Ovary (tissue), 7 donors: ENCODE measurements at regions not wholly inside any gene's neighbourhood (a gene's known extent, or its start where the extent isn't known, plus 50 kb on each side); places are given as distances from the start of the nearest gene placed in this dataset.

Source experiments
- DNase-seq, 5 donors: peaks; one replicate each; pipeline ENCODE4 v3.0.0-alpha.2; 2019 to 2020
- H3K27ac ChIP-seq, 2 donors: fragments of 200-600 bp; one replicate each; pipeline versions ENCODE4 v1.5.1 to v1.8.0; 2019 to 2022
- H3K27me3 ChIP-seq: fragments of 200-600 bp; one replicate; pipeline ENCODE4 v1.8.0; 2022
- H3K36me3 ChIP-seq: fragments of 200-600 bp; sonication (generic); one replicate; pipeline ENCODE4 v1.5.1; 2019
- H3K4me1 ChIP-seq: one replicate; pipeline ENCODE4 v1.8.1; 2013; ENCODE audit warnings: mild to moderate bottlenecking, moderate library complexity; ENCODE audit not compliant: insufficient read depth
- H3K4me3 ChIP-seq: fragments of 200-600 bp; sonication (generic); one replicate; pipeline ENCODE4 v1.5.1; 2017
- H3K9me3 ChIP-seq, 2 donors: fragments of 200-600 bp in 1 of 2; sonication (generic) in 1 of 2; one replicate each; pipeline versions ENCODE4 v1.5.1 to v1.8.1; 2013 to 2019; ENCODE audit warnings: mild to moderate bottlenecking in 1 of 2, moderate library complexity in 1 of 2
- CTCF ChIP-seq, 3 donors: fragments of 450-650 bp in 2 of 3; fragments of 200-600 bp in 1 of 3; IDR thresholded peaks; one replicate each; pipeline versions ENCODE4 v1.5.1 to v1.8.0; 2016 to 2022; ENCODE audit warnings: antibody characterized with exemption in 3 of 3, mild to moderate bottlenecking in 1 of 3
- EP300 ChIP-seq: sonication (generic); formaldehyde crosslinking; IDR thresholded peaks from one replicate; pipeline ENCODE4 v1.6.1; 2017; ENCODE audit warnings: antibody characterized with exemption
- POLR2A ChIP-seq: fragments of 450-650 bp; IDR thresholded peaks from one replicate; pipeline ENCODE4 v1.6.1; 2017; ENCODE audit warnings: antibody characterized with exemption, mild to moderate bottlenecking, moderate library complexity
- WGBS, 3 donors: extraction: QIAGEN DNeasy Blood & Tissue Kit in 1 of 3; methylation state at CpG; one replicate each; pipeline versions ENCODE4 v1.1.5 to v1.1.7; 2013 to 2017; 5-methylcytosine and 5-hydroxymethylcytosine counted together
- intact Hi-C, 4 donors: fragments of 100-400 bp; cut with DNase I; formaldehyde crosslinking; loops; one replicate each; pipeline versions ENCODE4 v1.11.0 to v1.15.1; 2022 to 2023
- donor health status: DM: no; HTN: no; CAD: no; lungs with moderate emphysema.
- donor health status: DM: no; HTN: no; CAD: no.
- donor health status: Bipolar disorder and iron deficiency.
- donor health status: DM: no; HTN: no; CAD: no.
- donor health status: DM: yes; HTN: yes; CAD: no.

- no peak for DNase-seq
- intact Hi-C loops: no loop called here
- Histone ChIP-seq H3K27me3 (no peaks in the 10 kb centered on the region), H3K4me1 (no peaks in the 10 kb centered on the region), H3K9me3 (no peaks in the 10 kb centered on the region), H3K27ac (no peak overlapping the region), H3K36me3 (no peaks in the 10 kb centered on the region), H3K4me3 (no peak overlapping the region)
- WGBS, 3 donors: 69 to 100% (median 87%) methylated on average over 1 of the region's 1 CpG
- TF ChIP-seq POLR2A (no peak), CTCF (IDR thresholded peaks at IDR 0.05) (no peak), EP300 (no peak)
These were observed 1389.8 kb upstream of the TMEFF2 start for GRCh38 chr2:193584522-193584938.

- 67 to 77% (median 76%) methylated on average over 9 of the region's 9 CpGs for WGBS, 3 donors
- no peaks in the 10 kb centered on the region for H3K4me1 ChIP-seq
- no peaks in the 10 kb centered on the region for H3K27me3 ChIP-seq
- H3K4me3 ChIP-seq: no peak overlapping the region
- H3K36me3 ChIP-seq: no peaks in the 10 kb centered on the region
- H3K9me3 ChIP-seq: no peaks in the 10 kb centered on the region
- intact Hi-C loops: no loop called here
- no peak for TF ChIP-seq EP300
- no peak for DNase-seq
- H3K27ac ChIP-seq: no peak overlapping the region
These were observed 1389.1 kb upstream of the TMEFF2 start for GRCh38 chr2:193583638-193584400.

- no peak for DNase-seq
- H3K4me1 ChIP-seq: no peaks in the 10 kb centered on the region
- WGBS, 3 donors: 91 to 97% (median 95%) methylated on average over 1 of the region's 1 CpG
- no peak overlapping the region for H3K27ac ChIP-seq
- H3K27me3 ChIP-seq: no peaks in the 10 kb centered on the region
- intact Hi-C loops: no loop called here
- H3K36me3 ChIP-seq: no peaks in the 10 kb centered on the region
- TF ChIP-seq EP300 (no peak), CTCF (IDR thresholded peaks at IDR 0.05) (no peak), POLR2A (no peak)
- H3K4me3 ChIP-seq: no peak overlapping the region
- H3K9me3 ChIP-seq: no peaks in the 10 kb centered on the region
These were observed 1387.1 kb upstream of the TMEFF2 start for GRCh38 chr2:193581807-193582206.

GRCh38 chr2:193580176-193580950 lies 1385.6 kb upstream of the TMEFF2 start:
- intact Hi-C loops: no loop called here
- no peak overlapping the region for H3K27ac ChIP-seq
- no peaks in the 10 kb centered on the region for H3K27me3 ChIP-seq
- H3K4me3 ChIP-seq: no peak overlapping the region
- WGBS, 3 donors: 91% methylated on average over 21 of the region's 21 CpGs
- H3K9me3 ChIP-seq: no peaks in the 10 kb centered on the region
- DNase-seq: no peak
- no peaks in the 10 kb centered on the region for H3K4me1 ChIP-seq
- TF ChIP-seq EP300 (no peak), CTCF (IDR thresholded peaks at IDR 0.05) (no peak), POLR2A (no peak)
- no peaks in the 10 kb centered on the region for H3K36me3 ChIP-seq

- Histone ChIP-seq H3K36me3 (no peaks in the 10 kb centered on the region), H3K9me3 (no peaks in the 10 kb centered on the region), H3K27ac (no peak overlapping the region), H3K4me1 (no peaks in the 10 kb centered on the region), H3K4me3 (no peak overlapping the region), H3K27me3 (no peaks in the 10 kb centered on the region)
- intact Hi-C loops: no loop called here
- TF ChIP-seq EP300 (no peak), POLR2A (no peak), CTCF (IDR thresholded peaks at IDR 0.05) (no peak)
- DNase-seq: no peak
- 75 to 79% (median 78%) methylated on average over 2 of the region's 2 CpGs for WGBS, 3 donors
These were observed 1372.2 kb upstream of the TMEFF2 start for GRCh38 chr2:193566886-193567285.
